Erythroblast (primary cell): ENCODE measurements at regions not wholly inside any gene's neighbourhood (a gene's known extent, or its start where the extent isn't known, plus 50 kb on each side); places are given as distances from the start of the nearest gene placed in this dataset.

ENCODE experiments used
- GATA1 ChIP-seq: IDR thresholded peaks from 2 replicates; pipeline ENCODE4 v1.6.1; 2011; ENCODE audit warnings: low read depth, mild to moderate bottlenecking, control low read depth, low read length, moderate library complexity
- POLR2A ChIP-seq: IDR thresholded peaks from 2 replicates; pipeline ENCODE4 v1.6.1; 2011; ENCODE audit warnings: mild to moderate bottlenecking, low read length

GRCh38 chr5:124089578-124089977 is 577.6 kb downstream of the CSNK1G3 start:
- no peak for TF ChIP-seq POLR2A
- TF ChIP-seq GATA1 = no peak
